H1 (cell line): ENCODE measurements at regions not wholly inside any gene's neighbourhood (a gene's known extent, or its start where the extent isn't known, plus 50 kb on each side); places are given as distances from the start of the nearest gene placed in this dataset.

ENCODE experiments used
- CTCF ChIA-PET: fragments of 300-600 bp; sonication (Branson Sonifier 250); formaldehyde crosslinking; loops from one replicate; lab custom pipeline; 2021; ENCODE audit not compliant: partially characterized antibody; lab: Charles Lee
- POLR2A ChIA-PET: fragments of 300-600 bp; sonication (Branson Sonifier 250); formaldehyde crosslinking; loops from one replicate; lab custom pipeline; 2021; ENCODE audit warnings: inconsistent platforms; ENCODE audit not compliant: partially characterized antibody; lab: Charles Lee
- DNase-seq, 2 experiments: peaks; one replicate each; pipeline versions ENCODE4 v3.0.0 to v3.0.0-alpha.2; 2010 to 2022; ENCODE audit warnings: low spot score in 2 of 2, low read depth in 1 of 2, mixed read lengths in 1 of 2
- FAIRE-seq: peaks from 2 replicates; lab custom pipeline; 2011; peaks lifted over from hg19 to GRCh38; lab: Jason Lieb, UNC
- H2AFZ ChIP-seq: 2 replicates; pipeline ENCODE4 v1.8.1; 2012; ENCODE audit warnings: low read length, inconsistent platforms
- H2AK5ac ChIP-seq: 2 replicates; pipeline ENCODE4 v1.6.1; 2013; ENCODE audit warnings: low read depth, low read length
- H2BK120ac ChIP-seq: replicated peaks from 2 replicates; pipeline ENCODE3; 2013; ENCODE audit warnings: low read depth, low read length, inconsistent platforms
- H2BK12ac ChIP-seq: 2 replicates; pipeline ENCODE4 v1.6.1; 2013; ENCODE audit warnings: low read depth, low read length
- H2BK15ac ChIP-seq: 2 replicates; pipeline ENCODE4 v1.6.1; 2013; ENCODE audit warnings: low read length
- H2BK20ac ChIP-seq: 2 replicates; pipeline ENCODE4 v1.6.1; 2013; ENCODE audit warnings: low read length
- H2BK5ac ChIP-seq: 2 replicates; pipeline ENCODE4 v1.6.1; 2013; ENCODE audit warnings: low read depth, low read length
- H3K14ac ChIP-seq: 2 replicates; pipeline ENCODE4 v1.6.1; 2013; ENCODE audit warnings: inconsistent platforms; ENCODE audit not compliant: insufficient read length
- H3K18ac ChIP-seq: 2 replicates; pipeline ENCODE4 v1.6.1; 2013; ENCODE audit warnings: low read length; ENCODE audit errors: extremely low read depth
- H3K23ac ChIP-seq: 2 replicates; pipeline ENCODE4 v1.6.1; 2013; ENCODE audit warnings: inconsistent platforms; ENCODE audit not compliant: insufficient read length
- H3K23me2 ChIP-seq: 2 replicates; pipeline ENCODE4 v1.6.1; 2013; ENCODE audit warnings: low read depth, low read length
- H3K27ac ChIP-seq: 2 replicates; pipeline ENCODE4 v1.6.1; 2011; ENCODE audit warnings: low read depth, low read length, inconsistent platforms
- H3K27me3 ChIP-seq, 4 experiments: replicated peaks in 1 of 4; 1 replicate in 1 of 4; 2 replicates in 3 of 4; pipeline versions ENCODE4 v1.6.1 to v1.8.1; 2011 to 2013; ENCODE audit warnings: low read length in 3 of 4, mild to moderate bottlenecking in 3 of 4, inconsistent platforms in 2 of 4, mixed read lengths in 2 of 4, moderate library complexity in 1 of 4; ENCODE audit not compliant: control insufficient read depth in 3 of 4, insufficient read depth in 3 of 4; ENCODE audit errors: extremely low read depth in 1 of 4
- H3K36me3 ChIP-seq, 4 experiments: 2 replicates each; pipeline versions ENCODE4 v1.6.1 to v1.8.1; 2011 to 2013; ENCODE audit warnings: mild to moderate bottlenecking in 4 of 4, low read length in 3 of 4, moderate library complexity in 2 of 4, control low read depth in 1 of 4, inconsistent platforms in 1 of 4; ENCODE audit not compliant: insufficient read depth in 4 of 4, control insufficient read depth in 2 of 4
- H3K4ac ChIP-seq: replicated peaks from 2 replicates; pipeline ENCODE3; 2013; ENCODE audit warnings: low read length, low read depth, mixed read lengths, inconsistent platforms; ENCODE audit not compliant: insufficient read length
- H3K4me1 ChIP-seq, 4 experiments: replicated peaks in 1 of 4; 1 replicate in 1 of 4; 2 replicates in 3 of 4; pipeline versions ENCODE4 v1.6.1 to v1.8.1; 2011 to 2013; ENCODE audit warnings: low read length in 3 of 4, inconsistent platforms in 2 of 4, mixed read lengths in 1 of 4; ENCODE audit not compliant: insufficient read depth in 4 of 4, control insufficient read depth in 3 of 4
- H3K4me2 ChIP-seq, 2 experiments: 2 replicates each; pipeline versions ENCODE4 v1.6.1 to v1.8.1; 2011 to 2013; ENCODE audit warnings: low read depth in 2 of 2, low read length in 2 of 2, control low read depth in 1 of 2, inconsistent platforms in 1 of 2, mild to moderate bottlenecking in 1 of 2; ENCODE audit not compliant: insufficient read depth in 1 of 2
- H3K4me3 ChIP-seq, 4 experiments: fragments of 200-600, 300-600 bp in 1 of 4; sonication (generic), shearing (Covaris generic), sonication (Bioruptor Twin) in 1 of 4; 2 replicates each; pipeline versions ENCODE4 v1.5.1 to v1.8.1; 2011 to 2016; ENCODE audit warnings: low read length in 4 of 4, low read depth in 3 of 4, control low read depth in 2 of 4, inconsistent platforms in 2 of 4, mild to moderate bottlenecking in 2 of 4, mixed read lengths in 1 of 4, moderate library complexity in 1 of 4; ENCODE audit not compliant: insufficient read depth in 2 of 4; ENCODE audit errors: extremely low read depth in 1 of 4
- H3K56ac ChIP-seq: replicated peaks from 2 replicates; pipeline ENCODE3; 2013; ENCODE audit warnings: low read depth, mild to moderate bottlenecking, mixed read lengths, low read length, inconsistent platforms; ENCODE audit not compliant: insufficient read length
- H3K79me1 ChIP-seq: 2 replicates; pipeline ENCODE4 v1.6.1; 2013; ENCODE audit warnings: low read depth, low read length, control low read depth
- H3K79me2 ChIP-seq, 2 experiments: 2 replicates each; pipeline versions ENCODE4 v1.6.1 to v1.8.1; 2012 to 2013; ENCODE audit warnings: low read length in 2 of 2, mild to moderate bottlenecking in 2 of 2, inconsistent platforms in 1 of 2; ENCODE audit not compliant: insufficient read depth in 2 of 2, control insufficient read depth in 1 of 2
- H3K9ac ChIP-seq, 4 experiments: replicated peaks in 1 of 4; 1 replicate in 1 of 4; 2 replicates in 3 of 4; pipeline versions ENCODE4 v1.6.1 to v1.8.1; 2011 to 2013; ENCODE audit warnings: low read depth in 3 of 4, low read length in 3 of 4, control low read depth in 2 of 4, mild to moderate bottlenecking in 2 of 4, moderate library complexity in 2 of 4, inconsistent platforms in 1 of 4; ENCODE audit errors: extremely low read depth in 1 of 4
- H3K9me3 ChIP-seq, 2 experiments: 2 replicates each; pipeline versions ENCODE4 v1.6.1 to v1.8.1; 2012 to 2013; ENCODE audit warnings: mild to moderate bottlenecking in 2 of 2, moderate library complexity in 2 of 2, control low read depth in 1 of 2, inconsistent platforms in 1 of 2, low read depth in 1 of 2, low read length in 1 of 2, mixed read lengths in 1 of 2; ENCODE audit not compliant: insufficient read depth in 2 of 2
- H4K20me1 ChIP-seq, 2 experiments: replicated peaks in 1 of 2; 2 replicates each; pipeline versions ENCODE3 to v1.8.1; 2011 to 2013; ENCODE audit warnings: inconsistent platforms in 2 of 2, low read length in 2 of 2, mild to moderate bottlenecking in 1 of 2; ENCODE audit not compliant: insufficient read depth in 2 of 2, control insufficient read depth in 1 of 2
- H4K5ac ChIP-seq: 2 replicates; pipeline ENCODE4 v1.6.1; 2013; ENCODE audit warnings: low read length, low read depth, mixed read lengths, inconsistent platforms; ENCODE audit not compliant: insufficient read length
- H4K8ac ChIP-seq: 2 replicates; pipeline ENCODE4 v1.8.0; 2013; ENCODE audit warnings: mild to moderate bottlenecking, moderate library complexity, low read length, inconsistent platforms; ENCODE audit not compliant: insufficient read depth; ENCODE audit errors: extremely low read depth
- H4K91ac ChIP-seq: replicated peaks from 2 replicates; pipeline ENCODE3; 2013; ENCODE audit warnings: low read length, mixed read lengths, inconsistent platforms; ENCODE audit not compliant: insufficient read length
- CEBPB ChIP-seq: IDR thresholded peaks from 2 replicates; pipeline ENCODE4 v1.6.1; 2012; ENCODE audit warnings: low read depth, low read length
- EP300 ChIP-seq, 2 experiments: IDR thresholded peaks; 1 replicate in 1 of 2; 2 replicates in 1 of 2; pipeline ENCODE4 v1.6.1; 2011 to 2012; ENCODE audit warnings: low read depth in 2 of 2, low read length in 2 of 2, mild to moderate bottlenecking in 2 of 2, borderline replicate concordance in 1 of 2, inconsistent platforms in 1 of 2, moderate library complexity in 1 of 2
- GABPA ChIP-seq: IDR thresholded peaks from 2 replicates; pipeline ENCODE4 v1.6.1; 2011; ENCODE audit warnings: mild to moderate bottlenecking, low read length, moderate library complexity, borderline replicate concordance; ENCODE audit not compliant: insufficient read depth
- JUN ChIP-seq: IDR thresholded peaks from 2 replicates; pipeline ENCODE4 v1.6.1; 2011; ENCODE audit warnings: low read depth, mild to moderate bottlenecking, improper control_type of control experiment, low read length
- POLR2AphosphoS5 ChIP-seq: IDR thresholded peaks from 2 replicates; pipeline ENCODE4 v1.6.1; 2011; ENCODE audit warnings: low read depth, low read length
- SIX5 ChIP-seq: IDR thresholded peaks from 2 replicates; pipeline ENCODE4 v1.6.1; 2011; ENCODE audit warnings: mild to moderate bottlenecking, low read depth, low read length
- SUZ12 ChIP-seq: fragments of 200-600 bp; sonication (generic); IDR thresholded peaks from 2 replicates; pipeline ENCODE4 v1.6.1; 2012; ENCODE audit warnings: mild to moderate bottlenecking, inconsistent platforms, low read length, moderate library complexity, mixed read lengths
- TAF7 ChIP-seq: optimal IDR thresholded peaks from 2 replicates; pipeline ENCODE3; 2011; ENCODE audit warnings: low read depth, mild to moderate bottlenecking, inconsistent platforms, low read length, moderate library complexity, borderline replicate concordance
- ZNF274 ChIP-seq: IDR thresholded peaks from 2 replicates; pipeline ENCODE4 v1.7.0; 2012; ENCODE audit warnings: low read length, borderline replicate concordance; ENCODE audit errors: extremely low read depth
- WGBS, 2 experiments: shearing (Covaris generic) in 1 of 2; methylation state at CpG; one replicate each; pipeline versions ENCODE4 v1.1.6 to v1.1.7; 2013 to 2015; ENCODE audit warnings: low lambda C conversion rate in 2 of 2, mixed read lengths in 2 of 2, inconsistent platforms in 1 of 2, low coverage in 1 of 2, missing lambda C conversion rate in 1 of 2; ENCODE audit not compliant: insufficient replicate concordance in 2 of 2, insufficient coverage in 1 of 2, insufficient read length in 1 of 2; ENCODE audit errors: extremely low coverage in 1 of 2, missing lambda C conversion rate in 1 of 2; 5-methylcytosine and 5-hydroxymethylcytosine counted together
- TF ChIP-seq, protein P1 (sequence below): IDR thresholded peaks from 2 replicates; pipeline ENCODE4 v1.6.1; 2012; ENCODE audit warnings: low read length, inconsistent platforms

DNA sequence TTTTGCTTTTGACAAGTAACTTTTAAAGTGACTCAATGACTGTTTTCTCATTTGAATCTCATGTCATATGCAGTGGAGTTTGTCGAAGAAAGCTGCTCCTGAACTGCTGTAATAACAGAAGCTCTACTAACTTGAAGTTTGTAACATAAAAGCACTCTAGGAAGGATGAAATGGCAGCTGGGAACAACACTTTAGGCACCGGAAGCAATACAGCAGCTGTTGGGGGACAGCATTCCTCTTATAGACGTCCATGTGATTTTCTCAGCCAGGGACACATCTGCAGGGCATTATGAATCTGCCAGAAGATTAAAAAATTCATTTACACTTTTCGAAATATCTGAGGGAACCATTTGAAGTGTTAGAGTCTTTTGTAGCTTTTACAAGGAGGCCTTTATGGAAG is 1035.8 kb downstream of the ADGRL3 start:
- Histone ChIP-seq H3K79me2 (no peaks in the 10 kb centered on the region), H2BK12ac (no peak overlapping the region), H4K8ac (no peak overlapping the region), H3K18ac (no peak overlapping the region), H3K4me3 (no peak overlapping the region), H4K20me1 (no peaks in the 10 kb centered on the region), H3K36me3 (no peaks in the 10 kb centered on the region), H3K9ac (no peak overlapping the region), H2AFZ (peak overlapping the region; percentile 61; the same call in 1 of the 2 replicates), H3K23me2 (no peaks in the 10 kb centered on the region), H3K79me1 (no peaks in the 10 kb centered on the region), H3K27ac (no peak overlapping the region), H3K23ac (no peak overlapping the region), H4K91ac (no peak overlapping the region), H2BK20ac (no peak overlapping the region), H3K9me3 (no peaks in the 10 kb centered on the region), H2AK5ac (no peak overlapping the region), H3K4me2 (no peak overlapping the region), H3K56ac (no peak overlapping the region), H3K27me3 (no peaks in the 10 kb centered on the region), H3K14ac (no peak overlapping the region), H3K4ac (no peak overlapping the region), H2BK120ac (no peak overlapping the region), H4K5ac (no peak overlapping the region), H3K4me1 (no peaks in the 10 kb centered on the region), H2BK15ac (no peak overlapping the region), H2BK5ac (no peak overlapping the region)
- 83% methylated on average over 4 of the region's 4 CpGs; no CpG with 5 or more reads in 1 of the 2 experiments for WGBS, 2 experiments
- POLR2A ChIA-PET: no interaction called here
- peak; percentile 7 for FAIRE-seq
- DNase-seq: no peak
- CTCF ChIA-PET: interaction anchor here (0.6 kb wide), 1 partner anchor 1118 kb away, joined by 3 read pairs; no protein-coding TSS in a partner anchor
- TF ChIP-seq JUN (no peak), SUZ12 (no peak), SIX5 (no peak), GABPA (no peak), CEBPB (no peak), ZNF274 (no peak), POLR2AphosphoS5 (no peak), EP300 (IDR thresholded peaks at IDR 0.05; ENCODE audit: borderline replicate concordance in 1 of 2, low read depth in 2 of 2, low read length in 2 of 2) (no peak), TAF7 (no peak)
- TF ChIP-seq, protein P1, sequence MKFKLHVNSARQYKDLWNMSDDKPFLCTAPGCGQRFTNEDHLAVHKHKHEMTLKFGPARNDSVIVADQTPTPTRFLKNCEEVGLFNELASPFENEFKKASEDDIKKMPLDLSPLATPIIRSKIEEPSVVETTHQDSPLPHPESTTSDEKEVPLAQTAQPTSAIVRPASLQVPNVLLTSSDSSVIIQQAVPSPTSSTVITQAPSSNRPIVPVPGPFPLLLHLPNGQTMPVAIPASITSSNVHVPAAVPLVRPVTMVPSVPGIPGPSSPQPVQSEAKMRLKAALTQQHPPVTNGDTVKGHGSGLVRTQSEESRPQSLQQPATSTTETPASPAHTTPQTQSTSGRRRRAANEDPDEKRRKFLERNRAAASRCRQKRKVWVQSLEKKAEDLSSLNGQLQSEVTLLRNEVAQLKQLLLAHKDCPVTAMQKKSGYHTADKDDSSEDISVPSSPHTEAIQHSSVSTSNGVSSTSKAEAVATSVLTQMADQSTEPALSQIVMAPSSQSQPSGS: no peak
